H9 (cell line): ENCODE measurements at regions not wholly inside any gene's neighbourhood (a gene's known extent, or its start where the extent isn't known, plus 50 kb on each side); places are given as distances from the start of the nearest gene placed in this dataset.

Experiments
- DNase-seq: peaks from one replicate; pipeline ENCODE4 v3.0.0-alpha.2; 2017
- H2AFZ ChIP-seq: one replicate; pipeline ENCODE4 v1.6.1; 2013; ENCODE audit warnings: mild to moderate bottlenecking, low read length, control low read depth, moderate library complexity
- H2AK5ac ChIP-seq: 2 replicates; pipeline ENCODE4 v1.6.1; 2013; ENCODE audit warnings: low read length, control low read depth, mixed read lengths; ENCODE audit not compliant: insufficient read length
- H2BK120ac ChIP-seq: one replicate; pipeline ENCODE4 v1.6.1; 2013; ENCODE audit warnings: low read depth, mild to moderate bottlenecking, low read length, control low read depth, inconsistent platforms; ENCODE audit not compliant: poor library complexity, severe bottlenecking
- H2BK12ac ChIP-seq: 2 replicates; pipeline ENCODE4 v1.6.1; 2013; ENCODE audit warnings: low read length, control low read depth, mixed read lengths, low read depth; ENCODE audit not compliant: insufficient read length
- H2BK15ac ChIP-seq: 2 replicates; pipeline ENCODE4 v1.6.1; 2013; ENCODE audit warnings: low read depth, low read length, control low read depth
- H2BK20ac ChIP-seq: one replicate; pipeline ENCODE4 v1.6.1; 2013; ENCODE audit warnings: low read depth, mild to moderate bottlenecking, low read length, control low read depth, inconsistent platforms; ENCODE audit not compliant: poor library complexity, severe bottlenecking
- H2BK5ac ChIP-seq: 2 replicates; pipeline ENCODE4 v1.6.1; 2013; ENCODE audit warnings: low read length, control low read depth, mixed read lengths; ENCODE audit not compliant: insufficient read length
- H3K14ac ChIP-seq: 2 replicates; pipeline ENCODE4 v1.6.1; 2013; ENCODE audit warnings: low read length, control low read depth; ENCODE audit not compliant: insufficient read depth
- H3K18ac ChIP-seq: 2 replicates; pipeline ENCODE4 v1.6.1; 2013; ENCODE audit warnings: low read depth, mild to moderate bottlenecking, mixed read lengths, low read length, control low read depth; ENCODE audit not compliant: insufficient read length
- H3K23ac ChIP-seq: 2 replicates; pipeline ENCODE4 v1.6.1; 2013; ENCODE audit warnings: low read length, control low read depth, mixed read lengths, low read depth; ENCODE audit not compliant: insufficient read length
- H3K23me2 ChIP-seq: 2 replicates; pipeline ENCODE4 v1.6.1; 2013; ENCODE audit warnings: low read depth, mild to moderate bottlenecking, mixed read lengths, low read length, control low read depth; ENCODE audit not compliant: insufficient read length, poor library complexity, severe bottlenecking
- H3K27ac ChIP-seq: 2 replicates; pipeline ENCODE4 v1.5.1; 2013; ENCODE audit warnings: low read length, control low read depth, mixed read lengths, low read depth; ENCODE audit not compliant: insufficient read length
- H3K27me3 ChIP-seq: 2 replicates; pipeline ENCODE4 v1.6.1; 2013; ENCODE audit warnings: low read length, control low read depth, inconsistent platforms; ENCODE audit not compliant: insufficient read depth
- H3K4ac ChIP-seq: 2 replicates; pipeline ENCODE4 v1.6.1; 2013; ENCODE audit warnings: low read depth, mild to moderate bottlenecking, control low read depth, inconsistent platforms, low read length, moderate library complexity
- H3K4me1 ChIP-seq: 2 replicates; pipeline ENCODE4 v1.6.1; 2013; ENCODE audit warnings: low read length, control low read depth, inconsistent platforms; ENCODE audit not compliant: insufficient read depth
- H3K4me2 ChIP-seq: 2 replicates; pipeline ENCODE4 v1.6.1; 2013; ENCODE audit warnings: low read length, control low read depth, mixed read lengths; ENCODE audit not compliant: insufficient read length, insufficient read depth
- H3K56ac ChIP-seq: 2 replicates; pipeline ENCODE4 v1.6.1; 2013; ENCODE audit warnings: low read depth, mild to moderate bottlenecking, mixed read lengths, low read length, control low read depth; ENCODE audit not compliant: insufficient read length
- H3K79me1 ChIP-seq: 2 replicates; pipeline ENCODE4 v1.6.1; 2013; ENCODE audit warnings: low read depth, mild to moderate bottlenecking, moderate library complexity, low read length, control low read depth, inconsistent platforms; ENCODE audit not compliant: insufficient read depth, poor library complexity, severe bottlenecking
- H3K79me2 ChIP-seq: 2 replicates; pipeline ENCODE4 v1.6.1; 2013; ENCODE audit warnings: low read length, control low read depth, inconsistent platforms; ENCODE audit not compliant: insufficient read depth
- H3K9ac ChIP-seq: 2 replicates; pipeline ENCODE4 v1.6.1; 2013; ENCODE audit warnings: low read length, control low read depth, mixed read lengths; ENCODE audit not compliant: insufficient read length; ENCODE audit errors: extremely low read depth
- H3K9me3 ChIP-seq: one replicate; pipeline ENCODE4 v1.6.1; 2013; ENCODE audit warnings: low read depth, low read length, inconsistent platforms; ENCODE audit not compliant: control insufficient read depth
- H3T11ph ChIP-seq: one replicate; pipeline ENCODE4 v1.6.1; 2013; ENCODE audit warnings: mild to moderate bottlenecking, low read length, control low read depth, inconsistent platforms
- H4K20me1 ChIP-seq: one replicate; pipeline ENCODE4 v1.6.1; 2013; ENCODE audit not compliant: control insufficient read depth, insufficient read length, insufficient read depth
- H4K5ac ChIP-seq: 2 replicates; pipeline ENCODE4 v1.6.1; 2013; ENCODE audit warnings: low read depth, mild to moderate bottlenecking, mixed read lengths, low read length, control low read depth; ENCODE audit not compliant: insufficient read length
- H4K8ac ChIP-seq: replicated peaks from 2 replicates; pipeline ENCODE4 v1.6.1; 2013; ENCODE audit warnings: low read length, control low read depth, mixed read lengths, low read depth; ENCODE audit not compliant: insufficient read length
- H4K91ac ChIP-seq: 2 replicates; pipeline ENCODE4 v1.6.1; 2013; ENCODE audit warnings: low read depth, mild to moderate bottlenecking, moderate library complexity, mixed read lengths, low read length, control low read depth; ENCODE audit not compliant: insufficient read length
- H3K27ac Mint-ChIP-seq, 3 experiments: 2 replicates in 2 of 3; 3 replicates in 1 of 3; pipeline ENCODE4 v1.8.0; 2020 to 2021; ENCODE audit warnings: mixed read lengths in 3 of 3, mild to moderate bottlenecking in 1 of 3, moderate library complexity in 1 of 3
- H3K27me3 Mint-ChIP-seq: 2 replicates; pipeline ENCODE4 v1.8.0; 2021; ENCODE audit warnings: low read depth, mild to moderate bottlenecking, moderate library complexity, mixed read lengths
- H3K36me3 Mint-ChIP-seq, 3 experiments: 2 replicates in 2 of 3; 3 replicates in 1 of 3; pipeline ENCODE4 v1.8.0; 2020 to 2021; ENCODE audit warnings: low read depth in 3 of 3, mixed read lengths in 3 of 3; ENCODE audit not compliant: insufficient read depth in 1 of 3
- H3K4me1 Mint-ChIP-seq, 2 experiments: 2 replicates each; pipeline ENCODE4 v1.8.0; 2020; ENCODE audit warnings: mixed read lengths in 2 of 2
- H3K4me3 Mint-ChIP-seq, 2 experiments: 2 replicates in 1 of 2; 3 replicates in 1 of 2; pipeline ENCODE4 v1.8.0; 2020 to 2021; ENCODE audit warnings: mild to moderate bottlenecking in 2 of 2, mixed read lengths in 2 of 2, moderate library complexity in 1 of 2
- H3K9me3 Mint-ChIP-seq, 2 experiments: 2 replicates in 1 of 2; 3 replicates in 1 of 2; pipeline ENCODE4 v1.8.0; 2020; ENCODE audit warnings: mild to moderate bottlenecking in 2 of 2, mixed read lengths in 2 of 2, moderate library complexity in 1 of 2
- WGBS: extraction: QIAGEN DNeasy Blood & Tissue Kit; methylation state at CpG from one replicate; pipeline ENCODE4 v1.1.7; 2013; ENCODE audit warnings: missing lambda C conversion rate, low lambda C conversion rate, mixed read lengths; ENCODE audit not compliant: insufficient read length; ENCODE audit errors: extremely low coverage; 5-methylcytosine and 5-hydroxymethylcytosine counted together
- TF ChIP-seq, protein P1 (sequence below): fragments of 200-600 bp; sonication (generic); conservative IDR thresholded peaks from 3 replicates; pipeline ENCODE4 v1.8.0; 2021; ENCODE audit warnings: antibody characterized with exemption, mild to moderate bottlenecking

DNA sequence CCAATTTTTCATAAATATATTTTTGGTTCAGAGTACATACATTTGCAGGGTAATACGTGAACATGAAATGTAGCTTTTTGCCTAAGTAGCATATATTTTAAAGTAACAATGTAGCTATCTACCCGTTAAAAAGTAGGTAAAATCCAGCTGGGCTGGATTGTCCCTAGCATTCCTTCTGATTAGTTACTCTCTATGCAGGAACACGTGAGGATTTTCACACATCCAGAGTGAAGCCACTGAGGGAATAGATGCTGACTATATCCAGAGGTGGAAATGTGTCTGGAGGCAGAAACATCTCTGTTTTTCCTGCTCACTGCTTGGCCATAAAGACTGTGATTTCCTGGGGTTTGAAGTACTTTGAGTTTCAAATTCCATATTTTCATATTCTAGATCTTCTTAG lies 338.9 kb upstream of the KIAA1217 start:
- DNase-seq: no peak
- no peak overlapping the region for H3K4me3 Mint-ChIP-seq
- Histone ChIP-seq H2BK5ac (no peak overlapping the region), H3K56ac (no peak overlapping the region), H3K18ac (no peak overlapping the region), H2AFZ (no peak overlapping the region), H3K4ac (no peak overlapping the region), H3K9me3 (no peaks in the 10 kb centered on the region), H3K4me1 (peaks cover 9% of the 10 kb centered on the region; the same call in 1 of the 2 replicates), H3K14ac (no peak overlapping the region), H2AK5ac (no peak overlapping the region), H3K79me2 (no peaks in the 10 kb centered on the region), H3K9ac (no peak overlapping the region), H2BK20ac (no peak overlapping the region), H3K23ac (no peak overlapping the region), H2BK12ac (no peak overlapping the region), H4K20me1 (no peaks in the 10 kb centered on the region), H3K27ac (no peak overlapping the region), H3K79me1 (no peaks in the 10 kb centered on the region), H4K5ac (no peak overlapping the region), H3K4me2 (no peak overlapping the region), H3T11ph (no peak overlapping the region), H3K27me3 (no peaks in the 10 kb centered on the region), H4K91ac (no peak overlapping the region), H2BK15ac (no peak overlapping the region), H4K8ac (no peak overlapping the region), H2BK120ac (no peak overlapping the region), H3K23me2 (no peaks in the 10 kb centered on the region)
- H3K4me1 Mint-ChIP-seq: peaks cover 18 to 23% of the 10 kb centered on the region in 2 experiments
- TF ChIP-seq, protein P1, sequence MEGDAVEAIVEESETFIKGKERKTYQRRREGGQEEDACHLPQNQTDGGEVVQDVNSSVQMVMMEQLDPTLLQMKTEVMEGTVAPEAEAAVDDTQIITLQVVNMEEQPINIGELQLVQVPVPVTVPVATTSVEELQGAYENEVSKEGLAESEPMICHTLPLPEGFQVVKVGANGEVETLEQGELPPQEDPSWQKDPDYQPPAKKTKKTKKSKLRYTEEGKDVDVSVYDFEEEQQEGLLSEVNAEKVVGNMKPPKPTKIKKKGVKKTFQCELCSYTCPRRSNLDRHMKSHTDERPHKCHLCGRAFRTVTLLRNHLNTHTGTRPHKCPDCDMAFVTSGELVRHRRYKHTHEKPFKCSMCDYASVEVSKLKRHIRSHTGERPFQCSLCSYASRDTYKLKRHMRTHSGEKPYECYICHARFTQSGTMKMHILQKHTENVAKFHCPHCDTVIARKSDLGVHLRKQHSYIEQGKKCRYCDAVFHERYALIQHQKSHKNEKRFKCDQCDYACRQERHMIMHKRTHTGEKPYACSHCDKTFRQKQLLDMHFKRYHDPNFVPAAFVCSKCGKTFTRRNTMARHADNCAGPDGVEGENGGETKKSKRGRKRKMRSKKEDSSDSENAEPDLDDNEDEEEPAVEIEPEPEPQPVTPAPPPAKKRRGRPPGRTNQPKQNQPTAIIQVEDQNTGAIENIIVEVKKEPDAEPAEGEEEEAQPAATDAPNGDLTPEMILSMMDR: no peak
- peaks cover 1% of the 10 kb centered on the region; the same call in 1 of the 2 replicates for H3K27me3 Mint-ChIP-seq
- H3K9me3 Mint-ChIP-seq: no peaks in the 10 kb centered on the region
- H3K36me3 Mint-ChIP-seq: no peaks in the 10 kb centered on the region
- WGBS: no CpG with 5 or more reads among the region's 3 CpGs
- peak overlapping the region in 1 of 3 experiments; percentile 2; a peak in 2 of 7 replicates for H3K27ac Mint-ChIP-seq
